ENCODE measurements at regions not wholly inside any gene's neighbourhood (a gene's known extent, or its start where the extent isn't known, plus 50 kb on each side); places are given as distances from the start of the nearest gene placed in this dataset.

DNA sequence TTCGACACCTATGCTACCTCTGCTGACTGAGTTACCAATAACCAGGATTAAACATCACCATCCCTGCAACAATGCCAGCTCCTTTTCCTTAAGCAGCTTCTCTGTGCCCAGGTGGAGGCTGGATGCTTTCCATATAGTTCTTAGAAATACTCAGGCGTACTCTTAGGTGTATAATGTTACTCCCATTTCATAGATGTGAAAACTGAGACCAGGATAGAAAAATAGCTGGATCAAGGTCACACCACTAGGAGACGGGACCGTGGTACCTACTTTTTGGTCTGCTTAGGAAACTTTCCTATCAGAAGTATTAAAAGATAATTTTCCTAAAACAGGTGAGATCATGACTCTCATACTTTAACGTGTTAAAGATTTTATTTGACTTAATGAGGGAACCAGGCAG is 141.7 kb upstream of the RPL38 start:
- TF ChIP-seq, protein P1, sequence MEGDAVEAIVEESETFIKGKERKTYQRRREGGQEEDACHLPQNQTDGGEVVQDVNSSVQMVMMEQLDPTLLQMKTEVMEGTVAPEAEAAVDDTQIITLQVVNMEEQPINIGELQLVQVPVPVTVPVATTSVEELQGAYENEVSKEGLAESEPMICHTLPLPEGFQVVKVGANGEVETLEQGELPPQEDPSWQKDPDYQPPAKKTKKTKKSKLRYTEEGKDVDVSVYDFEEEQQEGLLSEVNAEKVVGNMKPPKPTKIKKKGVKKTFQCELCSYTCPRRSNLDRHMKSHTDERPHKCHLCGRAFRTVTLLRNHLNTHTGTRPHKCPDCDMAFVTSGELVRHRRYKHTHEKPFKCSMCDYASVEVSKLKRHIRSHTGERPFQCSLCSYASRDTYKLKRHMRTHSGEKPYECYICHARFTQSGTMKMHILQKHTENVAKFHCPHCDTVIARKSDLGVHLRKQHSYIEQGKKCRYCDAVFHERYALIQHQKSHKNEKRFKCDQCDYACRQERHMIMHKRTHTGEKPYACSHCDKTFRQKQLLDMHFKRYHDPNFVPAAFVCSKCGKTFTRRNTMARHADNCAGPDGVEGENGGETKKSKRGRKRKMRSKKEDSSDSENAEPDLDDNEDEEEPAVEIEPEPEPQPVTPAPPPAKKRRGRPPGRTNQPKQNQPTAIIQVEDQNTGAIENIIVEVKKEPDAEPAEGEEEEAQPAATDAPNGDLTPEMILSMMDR (IDR thresholded peaks at IDR 0.05): no peak
- no peak for TF ChIP-seq POLR2AphosphoS5 (IDR thresholded peaks at IDR 0.05)
- TF ChIP-seq EP300 (IDR thresholded peaks at IDR 0.05): no peak
- no peak for TF ChIP-seq POLR2A (IDR thresholded peaks at IDR 0.05)
